WTC11 (cell line): ENCODE measurements at regions not wholly inside any gene's neighbourhood (a gene's known extent, or its start where the extent isn't known, plus 50 kb on each side); places are given as distances from the start of the nearest gene placed in this dataset.

Experiments used
- ATAC-seq: fragments of 200-7000 bp; cut with Tn5 transposase; 2 replicates; pipeline ENCODE4 v1.10.0; 2021; ENCODE audit warnings: mild to moderate bottlenecking, moderate library complexity
- CTCF ChIA-PET: fragments of 300-600 bp; sonication (Branson Sonifier 250); formaldehyde crosslinking; loops from one replicate; lab custom pipeline; 2021; ENCODE audit warnings: antibody characterized with exemption; lab: Charles Lee
- POLR2A ChIA-PET: fragments of 350-600 bp; sonication (Branson Sonifier 250); formaldehyde crosslinking; loops from one replicate; lab custom pipeline; 2021; ENCODE audit warnings: antibody characterized with exemption; lab: Charles Lee
- DNase-seq: peaks from one replicate; pipeline ENCODE4 v3.0.0; 2021; ENCODE audit warnings: low spot score
- H3K27ac Mint-ChIP-seq: 2 replicates; pipeline ENCODE4 v1.8.0; 2021; ENCODE audit warnings: mixed read lengths
- H3K27me3 Mint-ChIP-seq: 2 replicates; pipeline ENCODE4 v1.8.0; 2021; ENCODE audit warnings: low read depth, mild to moderate bottlenecking, moderate library complexity, mixed read lengths
- H3K36me3 Mint-ChIP-seq: 2 replicates; pipeline ENCODE4 v1.8.0; 2021; ENCODE audit warnings: mixed read lengths
- H3K4me1 Mint-ChIP-seq: 2 replicates; pipeline ENCODE4 v1.8.0; 2022; ENCODE audit warnings: mixed read lengths
- H3K4me3 Mint-ChIP-seq: 2 replicates; pipeline ENCODE4 v1.8.0; 2021; ENCODE audit warnings: mild to moderate bottlenecking, moderate library complexity, mixed read lengths
- H3K9me3 Mint-ChIP-seq: 2 replicates; pipeline ENCODE4 v1.8.0; 2021; ENCODE audit warnings: mixed read lengths
- AFF4 ChIP-seq: sonication (generic); formaldehyde crosslinking; IDR thresholded peaks from 2 replicates; pipeline ENCODE4 v1.8.1; 2023; ENCODE audit warnings: mild to moderate bottlenecking, missing genetic modification reagents, borderline replicate concordance
- CTCF ChIP-seq: fragments of 200-600 bp; IDR thresholded peaks from 2 replicates; pipeline ENCODE4 v1.8.0; 2022; ENCODE audit warnings: antibody characterized with exemption
- FOXK1 ChIP-seq: sonication (generic); formaldehyde crosslinking; IDR thresholded peaks from 2 replicates; pipeline ENCODE4 v1.8.0; 2022; ENCODE audit warnings: mild to moderate bottlenecking, moderate library complexity, missing genetic modification reagents
- KAT7 ChIP-seq: sonication (generic); formaldehyde crosslinking; IDR thresholded peaks from 2 replicates; pipeline ENCODE4 v1.8.1; 2023; ENCODE audit warnings: missing genetic modification reagents, mild to moderate bottlenecking, borderline replicate concordance
- MLX ChIP-seq: sonication (generic); formaldehyde crosslinking; IDR thresholded peaks from 2 replicates; pipeline ENCODE4 v1.8.1; 2023; ENCODE audit warnings: mild to moderate bottlenecking, missing genetic modification reagents, moderate library complexity
- MYBL2 ChIP-seq: sonication (generic); formaldehyde crosslinking; IDR thresholded peaks from 2 replicates; pipeline ENCODE4 v1.8.1; 2023; ENCODE audit warnings: mild to moderate bottlenecking, moderate library complexity, missing genetic modification reagents
- PRDM15 ChIP-seq: sonication (generic); formaldehyde crosslinking; IDR thresholded peaks from 2 replicates; pipeline ENCODE4 v1.8.0; 2022; ENCODE audit warnings: missing genetic modification reagents
- PREB ChIP-seq: sonication (generic); formaldehyde crosslinking; IDR thresholded peaks from 2 replicates; pipeline ENCODE4 v1.8.1; 2022; ENCODE audit warnings: mild to moderate bottlenecking, missing genetic modification reagents, moderate library complexity, borderline replicate concordance
- RORB ChIP-seq: fragments of 250-450 bp; sonication (Bioruptor Pico); IDR thresholded peaks from 2 replicates; pipeline ENCODE4 v1.9.0; 2021; ENCODE audit warnings: mild to moderate bottlenecking
- TP53 ChIP-seq: sonication (generic); formaldehyde crosslinking; IDR thresholded peaks from 2 replicates; pipeline ENCODE4 v1.8.1; 2023; ENCODE audit warnings: mild to moderate bottlenecking, missing genetic modification reagents
- USF1 ChIP-seq: sonication (generic); formaldehyde crosslinking; IDR thresholded peaks from 2 replicates; pipeline ENCODE4 v1.8.0; 2022; ENCODE audit warnings: mild to moderate bottlenecking, missing genetic modification reagents
- ZBTB21 ChIP-seq: sonication (generic); formaldehyde crosslinking; IDR thresholded peaks from 2 replicates; pipeline ENCODE4 v1.8.1; 2023; ENCODE audit warnings: mild to moderate bottlenecking, missing genetic modification reagents, borderline replicate concordance
- ZNF121 ChIP-seq: sonication (generic); formaldehyde crosslinking; IDR thresholded peaks from 2 replicates; pipeline ENCODE4 v1.8.0; 2023; ENCODE audit warnings: missing genetic modification reagents
- ZNF219 ChIP-seq: sonication (generic); formaldehyde crosslinking; IDR thresholded peaks from 2 replicates; pipeline ENCODE4 v1.8.0; 2023; ENCODE audit warnings: missing genetic modification reagents, mild to moderate bottlenecking, borderline replicate concordance
- ZNF317 ChIP-seq: sonication (generic); formaldehyde crosslinking; IDR thresholded peaks from 2 replicates; pipeline ENCODE4 v1.8.1; 2023; ENCODE audit warnings: low read depth, mild to moderate bottlenecking, moderate library complexity, missing genetic modification reagents, borderline replicate concordance
- TF ChIP-seq, protein P1 (sequence below): fragments of 250-450 bp; sonication (Bioruptor Pico); IDR thresholded peaks from 2 replicates; pipeline ENCODE4 v1.8.0; 2021; ENCODE audit warnings: mild to moderate bottlenecking

DNA sequence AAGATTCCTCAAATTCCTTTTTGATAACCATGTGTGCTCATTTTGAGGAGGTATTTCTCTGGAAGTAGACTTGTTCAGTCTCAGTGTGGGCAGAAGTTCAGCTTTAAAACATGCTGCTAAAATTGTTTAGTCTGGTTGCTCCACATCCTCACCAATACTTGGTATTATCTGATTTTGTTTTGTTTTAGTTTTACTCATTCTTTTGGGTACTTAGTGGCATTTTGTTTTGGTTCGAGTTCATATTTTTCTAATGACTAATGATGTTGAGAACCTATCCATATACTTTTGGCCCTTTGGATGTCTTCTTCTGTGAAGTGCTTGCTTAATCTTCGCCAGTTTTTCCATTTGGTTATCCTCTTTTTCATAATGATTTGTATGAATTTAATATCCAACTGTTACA, 694.2 kb upstream of the FZD8 start (continued):
- TF ChIP-seq CTCF = no peak
- no peak for TF ChIP-seq ZNF219 (CRISPR knock-in tag)
- no peak for TF ChIP-seq RORB (CRISPR knock-in tag)
- TF ChIP-seq KAT7 (CRISPR knock-in tag) = no peak
- TF ChIP-seq PREB (CRISPR knock-in tag) = no peak

DNA sequence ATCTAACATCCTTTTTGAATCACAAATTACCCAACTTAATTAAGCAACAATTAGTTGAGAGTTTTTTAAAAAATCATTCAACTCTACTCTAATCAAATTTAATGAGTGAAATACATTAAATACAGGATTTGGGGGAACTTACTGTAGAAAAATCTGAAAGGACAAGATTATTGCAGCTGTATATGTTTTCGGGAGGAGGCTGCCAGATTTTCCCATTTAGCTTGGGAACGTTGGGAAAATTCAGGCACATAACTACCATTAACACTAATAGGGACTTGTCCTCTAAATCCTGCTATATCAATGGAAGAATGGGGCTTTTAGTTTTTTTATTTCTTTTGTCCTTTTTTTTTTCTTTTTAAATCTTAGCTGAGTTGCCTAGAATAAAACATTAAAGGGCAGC, 691.4 kb upstream of the FZD8 start:
- POLR2A ChIA-PET = no interaction called here

More for the DNA sequence above, 691.4 kb upstream of the FZD8 start:
- TF ChIP-seq ZNF317 (no peak), USF1 (no peak), AFF4 (CRISPR knock-in tag) (no peak), RORB (CRISPR knock-in tag) (no peak), TP53 (no peak), PRDM15 (no peak), MLX (CRISPR knock-in tag) (no peak), MYBL2 (CRISPR knock-in tag) (no peak), FOXK1 (CRISPR knock-in tag) (no peak), ZNF121 (CRISPR knock-in tag) (no peak), ZBTB21 (no peak)
- TF ChIP-seq, protein P1, sequence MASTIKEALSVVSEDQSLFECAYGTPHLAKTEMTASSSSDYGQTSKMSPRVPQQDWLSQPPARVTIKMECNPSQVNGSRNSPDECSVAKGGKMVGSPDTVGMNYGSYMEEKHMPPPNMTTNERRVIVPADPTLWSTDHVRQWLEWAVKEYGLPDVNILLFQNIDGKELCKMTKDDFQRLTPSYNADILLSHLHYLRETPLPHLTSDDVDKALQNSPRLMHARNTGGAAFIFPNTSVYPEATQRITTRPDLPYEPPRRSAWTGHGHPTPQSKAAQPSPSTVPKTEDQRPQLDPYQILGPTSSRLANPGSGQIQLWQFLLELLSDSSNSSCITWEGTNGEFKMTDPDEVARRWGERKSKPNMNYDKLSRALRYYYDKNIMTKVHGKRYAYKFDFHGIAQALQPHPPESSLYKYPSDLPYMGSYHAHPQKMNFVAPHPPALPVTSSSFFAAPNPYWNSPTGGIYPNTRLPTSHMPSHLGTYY (CRISPR knock-in tag) = no peak
- H3K4me1 Mint-ChIP-seq = no peaks in the 10 kb centered on the region
- H3K9me3 Mint-ChIP-seq = no peaks in the 10 kb centered on the region
- no peaks in the 10 kb centered on the region for H3K36me3 Mint-ChIP-seq
- H3K27ac Mint-ChIP-seq = no peak overlapping the region
- H3K27me3 Mint-ChIP-seq = no peaks in the 10 kb centered on the region; the same call in 1 of the 2 replicates
- ATAC-seq (no peak), DNase-seq (no peak)
- CTCF ChIA-PET = interaction anchor here (1.0 to 1.1 kb wide), 2 partner anchors 392 to 698 kb away, joined by 3 read pairs; no protein-coding TSS in a partner anchor
- no peak overlapping the region for H3K4me3 Mint-ChIP-seq
